D721Med (cell line): ENCODE measurements at regions not wholly inside any gene's neighbourhood (a gene's known extent, or its start where the extent isn't known, plus 50 kb on each side); places are given as distances from the start of the nearest gene placed in this dataset.

Experiments used
- DNase-seq: peaks from one replicate; pipeline ENCODE4 v3.0.0; 2011; ENCODE audit warnings: low spot score; ENCODE audit not compliant: insufficient read length
- FAIRE-seq: peaks from 2 replicates; lab custom pipeline; 2011; peaks lifted over from hg19 to GRCh38; lab: Jason Lieb, UNC
- TF ChIP-seq, protein P1 (sequence below): IDR thresholded peaks from 2 replicates; pipeline ENCODE4 v1.5.1; 2012; ENCODE audit warnings: mild to moderate bottlenecking, control low read depth; ENCODE audit not compliant: insufficient read depth; ENCODE audit errors: missing control alignments

DNA sequence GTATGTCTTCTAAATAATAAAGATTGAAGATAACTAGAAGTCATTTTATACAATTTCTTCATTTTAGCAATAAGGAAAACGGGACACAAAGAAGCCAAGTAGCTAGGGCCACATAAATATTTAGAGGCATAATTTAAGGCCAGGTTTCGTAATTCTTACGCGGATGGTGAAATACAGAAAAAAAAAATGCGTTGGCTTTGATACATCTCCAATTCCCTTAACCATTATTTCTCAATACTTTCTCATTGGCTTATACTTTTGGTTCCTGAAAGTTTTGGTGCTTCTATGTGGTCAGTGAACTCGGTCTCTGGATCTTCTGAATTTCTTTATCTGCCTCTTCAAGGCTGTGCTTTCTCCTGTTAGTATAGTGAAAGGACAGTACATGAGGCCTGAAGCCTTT is 888.1 kb downstream of the KCNJ2 start:
- TF ChIP-seq, protein P1, sequence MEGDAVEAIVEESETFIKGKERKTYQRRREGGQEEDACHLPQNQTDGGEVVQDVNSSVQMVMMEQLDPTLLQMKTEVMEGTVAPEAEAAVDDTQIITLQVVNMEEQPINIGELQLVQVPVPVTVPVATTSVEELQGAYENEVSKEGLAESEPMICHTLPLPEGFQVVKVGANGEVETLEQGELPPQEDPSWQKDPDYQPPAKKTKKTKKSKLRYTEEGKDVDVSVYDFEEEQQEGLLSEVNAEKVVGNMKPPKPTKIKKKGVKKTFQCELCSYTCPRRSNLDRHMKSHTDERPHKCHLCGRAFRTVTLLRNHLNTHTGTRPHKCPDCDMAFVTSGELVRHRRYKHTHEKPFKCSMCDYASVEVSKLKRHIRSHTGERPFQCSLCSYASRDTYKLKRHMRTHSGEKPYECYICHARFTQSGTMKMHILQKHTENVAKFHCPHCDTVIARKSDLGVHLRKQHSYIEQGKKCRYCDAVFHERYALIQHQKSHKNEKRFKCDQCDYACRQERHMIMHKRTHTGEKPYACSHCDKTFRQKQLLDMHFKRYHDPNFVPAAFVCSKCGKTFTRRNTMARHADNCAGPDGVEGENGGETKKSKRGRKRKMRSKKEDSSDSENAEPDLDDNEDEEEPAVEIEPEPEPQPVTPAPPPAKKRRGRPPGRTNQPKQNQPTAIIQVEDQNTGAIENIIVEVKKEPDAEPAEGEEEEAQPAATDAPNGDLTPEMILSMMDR: no peak
- DNase-seq (no peak), FAIRE-seq (no peak)

DNA sequence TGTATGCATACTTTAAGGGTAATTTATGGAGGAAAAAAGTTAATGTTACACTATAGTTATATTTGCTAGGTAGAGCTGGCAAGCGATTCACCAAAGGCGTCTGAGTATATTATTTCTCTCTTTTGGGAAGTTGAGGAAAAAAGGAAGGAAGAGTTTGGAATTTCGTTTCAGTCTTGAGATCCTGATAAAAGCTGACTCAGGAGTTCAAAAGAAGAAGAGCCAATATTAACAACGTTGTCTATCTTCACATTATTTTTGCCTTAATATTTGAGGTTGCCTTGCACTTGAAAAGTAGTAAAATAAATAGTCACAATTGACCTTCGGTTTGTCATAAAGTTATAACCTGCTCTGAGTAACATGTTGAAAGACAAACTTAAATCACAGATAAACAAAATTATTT is 888.6 kb downstream of the KCNJ2 start:
- TF ChIP-seq, protein P1: no peak
- FAIRE-seq: no peak
- no peak for DNase-seq

DNA sequence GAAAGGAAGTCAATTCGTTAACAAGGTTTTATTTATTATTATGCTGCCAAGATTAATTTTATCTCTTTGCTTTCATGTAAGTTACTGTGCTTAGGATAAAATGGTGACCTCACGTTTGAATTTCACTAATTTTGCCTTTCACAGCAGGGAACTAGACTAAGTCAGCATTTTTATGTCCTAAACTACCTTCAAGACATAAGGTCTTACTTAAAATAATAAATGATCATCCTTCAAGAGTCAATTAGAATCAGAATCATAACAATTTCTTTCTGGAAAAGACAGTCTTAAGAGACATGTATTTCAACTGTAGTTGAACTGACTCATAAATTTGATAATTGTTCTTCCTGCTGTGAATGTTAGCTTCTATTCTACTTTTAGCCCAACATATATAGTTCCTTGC is 893.8 kb downstream of the KCNJ2 start:
- TF ChIP-seq, protein P1: no peak
- FAIRE-seq: no peak
- DNase-seq: no peak

DNA sequence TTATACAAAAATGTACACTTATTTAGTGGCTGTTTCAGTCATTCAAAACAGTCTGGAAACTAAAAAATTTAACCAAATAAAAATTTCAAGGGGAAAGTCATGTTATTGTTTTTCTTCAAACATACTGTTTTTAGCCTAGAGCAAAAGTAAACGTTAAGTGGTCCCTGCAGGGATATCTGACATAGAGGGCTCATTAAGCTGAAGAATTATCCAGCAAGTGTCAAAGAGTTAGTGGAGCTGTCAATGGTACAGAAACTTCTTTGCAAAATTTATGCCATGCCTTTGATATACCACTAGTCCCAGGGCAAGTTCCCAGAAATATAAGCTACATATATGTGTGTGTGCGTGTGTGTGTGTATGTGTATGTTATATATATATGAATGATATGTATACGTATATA is 894.2 kb downstream of the KCNJ2 start:
- no peak for FAIRE-seq

GRCh38 chr17:71067669-71068407 is 898.5 kb downstream of the KCNJ2 start:
- FAIRE-seq (no peak), DNase-seq (no peak)
- TF ChIP-seq, protein P1: no peak

More for the DNA sequence above, 894.2 kb downstream of the KCNJ2 start:
- TF ChIP-seq, protein P1: no peak
- no peak for DNase-seq

- FAIRE-seq (no peak), DNase-seq (no peak)
- TF ChIP-seq, protein P1: no peak
Measured at GRCh38 chr17:71068408-71068750, 899.0 kb downstream of the KCNJ2 start.

DNA sequence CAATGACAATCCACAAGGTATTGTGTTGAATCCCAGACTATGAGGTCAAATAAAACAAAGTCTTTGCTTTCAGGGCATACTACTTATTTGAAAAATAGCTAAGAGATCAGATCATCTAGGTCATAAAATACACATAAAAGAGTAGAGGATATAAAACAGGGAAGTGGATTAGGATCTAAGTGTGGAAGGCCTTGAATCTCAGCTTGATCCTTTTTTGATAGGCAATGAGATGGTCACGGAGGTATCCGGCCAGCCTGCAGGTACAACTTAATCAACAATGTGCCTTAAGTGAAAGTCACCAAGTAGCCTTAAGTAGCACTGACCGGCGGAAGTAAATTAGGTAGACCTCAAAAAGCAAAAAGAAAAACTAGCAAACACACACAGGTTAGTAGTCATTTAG is 901.7 kb downstream of the KCNJ2 start:
- no peak for FAIRE-seq
- TF ChIP-seq, protein P1: no peak

More for the DNA sequence above, 901.7 kb downstream of the KCNJ2 start:
- DNase-seq: no peak
